Activated T-helper 17 cell treated with anti-CD3 and anti-CD28 coated beads, Interleukin-2, amount 50 U/mL, for 72 hours (primary cell): ENCODE measurements at regions not wholly inside any gene's neighbourhood (a gene's known extent, or its start where the extent isn't known, plus 50 kb on each side); places are given as distances from the start of the nearest gene placed in this dataset.
"Not testable (repeated sequence)": the region's sequence is repeated elsewhere in the genome, so short reads cannot be mapped to it uniquely, and the experiment has no call there.

Experiments used
- ATAC-seq: fragments of 150-1000 bp; cut with Tn5 transposase; replicated peaks from 2 replicates; pipeline ENCODE4 v1.10.0; 2021; ENCODE audit warnings: mild to moderate bottlenecking, moderate library complexity
- H3K27ac Mint-ChIP-seq: one replicate; pipeline ENCODE4 v1.8.0; 2022; ENCODE audit warnings: mixed read lengths
- H3K27me3 Mint-ChIP-seq: one replicate; pipeline ENCODE4 v1.8.0; 2022; ENCODE audit warnings: mixed read lengths
- H3K36me3 Mint-ChIP-seq: one replicate; pipeline ENCODE4 v1.8.0; 2022; ENCODE audit warnings: low read depth, mild to moderate bottlenecking, mixed read lengths
- H3K4me1 Mint-ChIP-seq: one replicate; pipeline ENCODE4 v1.8.0; 2022; ENCODE audit warnings: mixed read lengths
- H3K4me3 Mint-ChIP-seq: one replicate; pipeline ENCODE4 v1.8.0; 2022; ENCODE audit warnings: mild to moderate bottlenecking, mixed read lengths
- H3K9me3 Mint-ChIP-seq: one replicate; pipeline ENCODE4 v1.8.0; 2022; ENCODE audit warnings: mixed read lengths

DNA sequence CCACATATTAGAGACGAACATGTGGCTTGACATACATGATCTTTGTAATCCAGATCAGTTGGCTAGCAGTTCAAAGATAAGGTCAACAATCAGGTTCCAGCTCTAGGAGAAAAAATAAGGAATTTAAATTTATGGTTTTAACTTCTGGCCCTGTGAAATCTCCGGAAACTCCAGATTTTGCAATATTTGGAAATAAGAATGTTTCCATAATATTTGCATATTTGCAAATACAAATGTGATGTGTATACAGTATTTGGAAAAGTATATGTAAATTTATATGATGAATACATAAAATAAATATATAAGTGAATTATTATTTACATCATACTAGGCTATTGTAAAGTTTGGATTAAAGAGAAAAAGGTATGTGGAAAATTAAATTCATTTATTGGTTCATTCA, 97.1 kb downstream of the KCNJ2 start:
- H3K4me3 Mint-ChIP-seq: no peak overlapping the region
- no peaks in the 10 kb centered on the region for H3K36me3 Mint-ChIP-seq
- ATAC-seq: no peak
- peaks cover 4% of the 10 kb centered on the region for H3K27me3 Mint-ChIP-seq
- peaks cover 5% of the 10 kb centered on the region for H3K9me3 Mint-ChIP-seq
- no peaks in the 10 kb centered on the region for H3K4me1 Mint-ChIP-seq
- no peak overlapping the region for H3K27ac Mint-ChIP-seq

DNA sequence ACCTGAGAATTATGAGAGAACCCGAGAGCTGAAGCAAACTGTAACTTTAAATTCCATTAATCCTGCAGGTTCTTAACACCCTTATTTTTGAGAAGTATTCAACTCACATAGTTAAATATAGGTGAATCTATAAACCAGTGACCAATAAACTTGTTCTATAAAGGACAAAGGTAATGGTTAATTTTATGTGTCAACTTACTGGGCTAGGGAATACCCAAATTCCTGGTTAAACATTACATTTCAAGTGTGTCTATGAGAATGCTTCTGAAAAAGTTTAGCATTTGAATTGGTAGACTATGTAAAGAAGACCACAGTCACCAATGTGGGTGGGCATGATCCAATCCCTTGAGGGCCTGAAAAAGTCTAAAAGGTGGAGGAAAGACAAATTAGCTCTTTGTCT, 99.1 kb downstream of the KCNJ2 start:
- Mint-ChIP-seq H3K9me3 (peaks cover 5% of the 10 kb centered on the region), H3K27ac (no peak overlapping the region), H3K36me3 (no peaks in the 10 kb centered on the region), H3K4me3 (no peak overlapping the region), H3K4me1 (no peaks in the 10 kb centered on the region), H3K27me3 (peaks cover 4% of the 10 kb centered on the region)
- ATAC-seq: no peak

DNA sequence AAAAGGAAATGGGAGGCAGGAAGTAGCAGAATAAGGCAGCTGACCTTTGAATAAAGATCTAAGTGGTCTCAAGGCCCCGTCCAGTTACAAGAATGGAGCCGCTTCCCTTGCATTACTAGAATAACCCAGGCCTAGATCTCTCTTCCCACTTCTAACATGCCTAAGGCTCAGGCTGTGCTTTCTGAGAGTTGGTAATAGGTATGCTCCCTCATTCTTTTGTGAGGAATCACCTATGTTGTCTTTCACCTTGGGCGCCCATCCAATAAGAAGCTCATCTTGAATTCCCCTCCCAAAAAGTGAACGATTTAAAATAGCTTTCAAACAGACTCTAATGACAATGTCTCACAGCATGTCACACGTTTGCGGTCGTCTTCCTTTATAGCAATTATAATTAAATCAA, 101.2 kb downstream of the KCNJ2 start:
- no peaks in the 10 kb centered on the region for H3K36me3 Mint-ChIP-seq
- no peaks in the 10 kb centered on the region for H3K27me3 Mint-ChIP-seq
- no peak for ATAC-seq
- peaks cover 5% of the 10 kb centered on the region for H3K9me3 Mint-ChIP-seq
- H3K4me1 Mint-ChIP-seq: no peaks in the 10 kb centered on the region
- no peak overlapping the region for H3K27ac Mint-ChIP-seq
- H3K4me3 Mint-ChIP-seq: no peak overlapping the region

DNA sequence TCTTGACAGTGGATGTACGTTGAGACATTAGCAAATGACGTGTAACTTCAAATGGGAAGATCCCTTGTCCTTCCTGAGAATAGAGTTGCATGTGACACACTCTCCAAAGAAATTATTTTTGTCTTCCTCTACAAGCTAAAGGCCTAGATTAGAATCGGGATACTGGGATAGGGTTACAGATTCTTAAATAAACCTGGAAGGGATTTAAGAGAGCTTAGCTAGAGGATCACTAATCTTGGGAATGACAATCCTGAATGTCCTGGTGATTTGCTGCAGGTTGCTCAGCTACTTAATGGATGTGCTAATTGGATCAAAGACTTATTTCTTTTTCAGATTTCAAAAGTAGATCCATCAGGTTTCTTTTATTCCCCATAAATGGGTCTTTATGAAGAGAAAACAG, 101.9 kb downstream of the KCNJ2 start:
- H3K36me3 Mint-ChIP-seq: no peaks in the 10 kb centered on the region
- no peaks in the 10 kb centered on the region for H3K27me3 Mint-ChIP-seq
- H3K4me1 Mint-ChIP-seq: no peaks in the 10 kb centered on the region
- no peak overlapping the region for H3K27ac Mint-ChIP-seq
- H3K9me3 Mint-ChIP-seq: peaks cover 5% of the 10 kb centered on the region
- ATAC-seq: no peak
- H3K4me3 Mint-ChIP-seq: no peak overlapping the region

DNA sequence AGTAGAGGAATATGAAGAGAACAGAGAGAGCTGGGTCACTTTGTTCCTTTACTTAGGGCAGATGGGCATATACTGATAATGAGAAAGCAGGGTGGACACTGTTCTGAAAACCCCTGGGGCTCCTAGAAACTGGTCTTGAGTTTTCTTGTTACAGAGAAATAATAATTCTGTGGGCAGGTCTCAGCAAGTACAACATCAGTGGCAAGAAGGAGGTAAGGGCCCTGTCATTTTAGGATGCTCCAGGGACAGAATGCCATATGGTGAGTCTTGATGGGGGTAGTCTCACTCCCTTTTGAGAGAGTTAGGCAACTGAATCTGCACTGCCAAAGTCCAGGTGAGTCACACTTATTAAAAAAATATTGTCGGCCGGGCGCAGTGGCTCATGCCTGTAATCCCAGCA, 102.3 kb downstream of the KCNJ2 start:
- H3K36me3 Mint-ChIP-seq: no peaks in the 10 kb centered on the region
- H3K4me1 Mint-ChIP-seq: no peaks in the 10 kb centered on the region
- ATAC-seq: no peak
- H3K27me3 Mint-ChIP-seq: no peaks in the 10 kb centered on the region
- peaks cover 5% of the 10 kb centered on the region for H3K9me3 Mint-ChIP-seq
- no peak overlapping the region for H3K27ac Mint-ChIP-seq
- H3K4me3 Mint-ChIP-seq: no peak overlapping the region

DNA sequence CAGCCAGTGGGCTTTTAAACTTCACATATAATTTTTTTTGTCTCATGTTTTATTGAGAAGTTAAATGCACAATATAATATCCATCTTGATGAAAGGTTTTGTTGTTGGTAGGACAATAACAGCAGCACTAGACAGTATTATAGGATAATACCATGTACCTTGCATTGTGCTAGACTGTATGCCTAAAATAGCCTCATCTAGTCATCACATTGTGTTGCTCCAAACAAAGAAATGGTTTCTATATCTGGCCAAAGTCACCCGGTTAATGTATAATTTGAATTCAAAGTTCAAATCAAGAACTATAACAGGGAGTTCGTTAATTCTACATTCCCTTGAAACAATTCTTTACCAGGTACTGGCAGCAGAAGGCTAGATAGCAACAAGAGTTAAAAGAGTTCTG, 104.9 kb downstream of the KCNJ2 start:
- no peak for ATAC-seq
- Mint-ChIP-seq H3K36me3 (no peaks in the 10 kb centered on the region), H3K27me3 (peaks cover 3% of the 10 kb centered on the region), H3K27ac (no peak overlapping the region), H3K4me1 (no peaks in the 10 kb centered on the region), H3K9me3 (no peaks in the 10 kb centered on the region), H3K4me3 (no peak overlapping the region)

DNA sequence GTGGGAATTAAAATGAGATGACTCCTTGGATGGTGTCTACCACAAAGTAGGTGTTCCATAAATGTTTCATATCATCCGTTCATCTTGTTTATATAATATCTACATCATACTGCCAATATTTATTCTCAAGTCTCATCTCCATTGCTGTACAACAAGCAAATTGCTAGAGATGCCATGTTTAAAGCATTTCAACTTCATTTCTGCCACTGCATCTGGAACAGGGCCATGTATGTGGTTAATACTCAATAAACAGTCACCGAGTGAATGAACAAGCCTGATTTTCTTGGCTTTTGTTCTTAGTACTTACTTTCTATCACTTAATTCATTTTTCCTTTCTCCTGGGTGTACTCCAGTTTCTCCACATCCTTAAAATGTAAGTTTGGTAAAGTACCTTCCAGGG, 107.6 kb downstream of the KCNJ2 start:
- no peak for ATAC-seq
- peaks cover 3% of the 10 kb centered on the region for H3K27me3 Mint-ChIP-seq
- no peaks in the 10 kb centered on the region for H3K9me3 Mint-ChIP-seq
- no peak overlapping the region for H3K27ac Mint-ChIP-seq
- H3K4me1 Mint-ChIP-seq: no peaks in the 10 kb centered on the region
- no peaks in the 10 kb centered on the region for H3K36me3 Mint-ChIP-seq
- H3K4me3 Mint-ChIP-seq: no peak overlapping the region

DNA sequence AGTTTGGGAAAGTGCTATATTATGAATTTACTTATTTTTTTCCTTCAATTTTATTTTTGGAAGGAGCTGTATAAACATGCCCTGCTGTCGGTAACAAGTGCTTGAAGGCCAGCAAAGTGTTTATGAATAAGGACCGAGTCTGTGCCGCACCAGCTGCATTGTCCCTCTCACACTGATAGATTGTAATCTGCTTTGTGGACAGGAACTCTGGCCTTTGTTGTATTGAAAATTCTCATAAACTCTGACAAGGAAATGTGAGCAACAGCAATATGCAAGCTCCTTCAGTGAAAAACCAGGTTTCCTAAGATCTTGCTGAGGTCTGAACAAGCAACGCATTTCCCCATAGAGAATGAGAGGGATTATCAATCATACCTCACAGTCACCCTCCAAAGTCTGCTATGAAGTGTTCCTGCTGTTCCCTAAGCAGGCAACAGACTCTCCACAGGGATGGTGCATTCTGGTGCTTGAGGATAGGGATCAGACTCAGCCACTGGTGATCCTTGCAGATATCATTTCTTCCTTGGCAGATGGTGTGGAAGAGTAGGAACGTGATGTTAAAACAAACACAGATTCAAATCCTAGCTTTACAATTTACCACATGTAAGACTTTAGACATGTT, 109.6 kb downstream of the KCNJ2 start:
- H3K9me3 Mint-ChIP-seq: peaks cover 4% of the 10 kb centered on the region
- peaks cover 11% of the 10 kb centered on the region for H3K27me3 Mint-ChIP-seq
- H3K4me3 Mint-ChIP-seq: no peak overlapping the region
- no peak overlapping the region for H3K27ac Mint-ChIP-seq
- H3K36me3 Mint-ChIP-seq: no peaks in the 10 kb centered on the region
- no peak for ATAC-seq
- no peaks in the 10 kb centered on the region for H3K4me1 Mint-ChIP-seq

DNA sequence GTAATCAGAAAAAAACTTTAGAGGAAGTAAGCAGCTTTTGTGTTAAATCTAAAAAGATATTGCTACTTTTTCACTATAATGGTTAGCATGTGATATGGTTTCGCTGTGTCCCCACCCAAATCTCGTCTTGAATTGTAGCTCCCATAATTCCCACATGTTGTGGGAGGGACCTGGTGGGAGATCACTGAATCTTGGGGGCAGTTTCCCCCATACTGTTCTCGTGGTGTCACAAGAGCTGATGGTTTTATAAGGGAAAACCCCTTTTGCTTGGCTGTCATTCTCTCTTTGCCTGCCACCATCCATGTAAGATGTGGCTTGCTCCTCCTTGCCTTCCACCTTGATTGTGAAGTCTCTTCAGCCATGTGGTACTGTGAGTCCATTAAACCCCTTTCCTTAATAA, 117.1 kb downstream of the KCNJ2 start:
- ATAC-seq: no peak
- Mint-ChIP-seq H3K9me3 (peaks cover 7% of the 10 kb centered on the region), H3K4me1 (no peaks in the 10 kb centered on the region), H3K27ac (no peak overlapping the region), H3K27me3 (peaks cover 10% of the 10 kb centered on the region), H3K4me3 (no peak overlapping the region), H3K36me3 (no peaks in the 10 kb centered on the region)

DNA sequence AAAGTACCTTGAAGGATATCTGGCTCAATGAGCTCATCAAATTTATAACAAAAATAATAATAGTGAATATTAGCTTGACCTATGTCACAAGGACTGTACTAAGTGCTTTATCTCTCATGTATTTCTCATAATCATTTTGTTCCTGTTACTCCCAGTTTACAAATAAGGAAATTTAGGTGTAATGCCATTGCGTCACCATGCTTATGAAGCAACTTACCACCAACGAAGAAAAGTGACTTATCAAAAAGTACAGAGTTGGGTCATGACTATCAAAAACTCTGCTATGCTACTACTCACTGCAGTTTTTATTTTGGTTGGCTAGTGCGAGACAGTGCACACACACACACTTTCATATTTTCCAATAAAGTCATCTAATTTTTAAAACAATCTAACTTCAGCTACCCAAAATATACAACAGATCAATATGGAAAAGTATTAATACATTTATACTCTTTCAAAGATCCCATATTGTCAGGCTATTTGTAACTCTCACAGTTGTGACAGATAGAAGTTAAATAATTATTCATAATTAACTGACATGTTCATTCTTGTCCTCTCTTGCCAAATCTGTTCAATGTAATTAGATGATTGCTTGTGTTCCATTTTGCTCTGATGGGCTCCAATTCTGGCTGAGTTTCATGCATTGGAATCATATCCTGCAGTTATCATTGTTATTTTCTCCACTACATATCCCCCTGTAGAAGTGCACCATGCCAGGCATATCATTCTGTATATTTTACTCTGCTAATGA, 119.4 kb downstream of the KCNJ2 start:
- Mint-ChIP-seq H3K9me3 (peaks cover 3% of the 10 kb centered on the region), H3K27me3 (peaks cover 3% of the 10 kb centered on the region), H3K36me3 (no peaks in the 10 kb centered on the region), H3K27ac (no peak overlapping the region), H3K4me3 (no peak overlapping the region), H3K4me1 (no peaks in the 10 kb centered on the region)
- ATAC-seq: no peak

DNA sequence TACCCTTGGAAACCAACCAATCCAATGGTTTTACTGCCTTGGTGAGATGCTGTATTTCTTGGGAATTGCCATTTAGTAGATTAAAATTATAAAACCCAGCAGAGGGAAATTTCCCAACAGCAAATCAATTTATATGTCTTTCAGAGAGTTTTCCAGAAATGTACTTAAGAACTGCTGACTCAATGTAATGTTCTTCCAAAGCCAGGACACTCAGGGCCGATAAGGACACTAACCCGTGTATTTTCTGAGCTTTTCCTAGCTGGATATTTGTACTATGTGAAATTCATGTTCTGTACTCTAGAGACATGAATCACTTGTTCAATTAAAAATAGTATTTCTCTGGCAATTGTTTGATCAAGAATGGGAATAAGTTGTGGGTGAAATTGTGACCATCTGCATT, 121.4 kb downstream of the KCNJ2 start:
- H3K4me1 Mint-ChIP-seq: no peaks in the 10 kb centered on the region
- no peaks in the 10 kb centered on the region for H3K27me3 Mint-ChIP-seq
- H3K36me3 Mint-ChIP-seq: no peaks in the 10 kb centered on the region
- no peak for ATAC-seq
- H3K27ac Mint-ChIP-seq: no peak overlapping the region
- no peak overlapping the region for H3K4me3 Mint-ChIP-seq
- peaks cover 3% of the 10 kb centered on the region for H3K9me3 Mint-ChIP-seq

DNA sequence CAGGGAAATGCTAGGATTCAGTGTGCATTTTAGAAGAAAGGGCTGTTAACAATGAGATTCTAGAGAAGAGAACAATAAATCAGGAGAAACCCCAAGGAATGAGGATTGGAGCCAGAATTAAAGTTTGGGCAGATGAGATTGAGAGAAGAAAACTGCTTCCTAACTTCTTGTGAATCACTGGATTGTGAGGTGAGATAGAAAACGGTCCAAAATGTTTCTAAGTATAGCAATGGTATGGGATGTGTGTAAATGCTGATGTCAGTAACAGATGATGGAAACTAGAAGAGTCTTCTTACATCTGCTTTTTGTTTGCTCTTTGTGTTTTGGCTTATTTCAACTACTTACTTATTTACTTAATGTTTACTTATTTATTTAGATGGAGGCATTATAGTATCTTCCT, 123.0 kb downstream of the KCNJ2 start:
- H3K4me3 Mint-ChIP-seq: no peak overlapping the region
- no peak for ATAC-seq
- H3K9me3 Mint-ChIP-seq: no peaks in the 10 kb centered on the region
- no peaks in the 10 kb centered on the region for H3K36me3 Mint-ChIP-seq
- H3K27me3 Mint-ChIP-seq: no peaks in the 10 kb centered on the region
- no peak overlapping the region for H3K27ac Mint-ChIP-seq
- no peaks in the 10 kb centered on the region for H3K4me1 Mint-ChIP-seq

DNA sequence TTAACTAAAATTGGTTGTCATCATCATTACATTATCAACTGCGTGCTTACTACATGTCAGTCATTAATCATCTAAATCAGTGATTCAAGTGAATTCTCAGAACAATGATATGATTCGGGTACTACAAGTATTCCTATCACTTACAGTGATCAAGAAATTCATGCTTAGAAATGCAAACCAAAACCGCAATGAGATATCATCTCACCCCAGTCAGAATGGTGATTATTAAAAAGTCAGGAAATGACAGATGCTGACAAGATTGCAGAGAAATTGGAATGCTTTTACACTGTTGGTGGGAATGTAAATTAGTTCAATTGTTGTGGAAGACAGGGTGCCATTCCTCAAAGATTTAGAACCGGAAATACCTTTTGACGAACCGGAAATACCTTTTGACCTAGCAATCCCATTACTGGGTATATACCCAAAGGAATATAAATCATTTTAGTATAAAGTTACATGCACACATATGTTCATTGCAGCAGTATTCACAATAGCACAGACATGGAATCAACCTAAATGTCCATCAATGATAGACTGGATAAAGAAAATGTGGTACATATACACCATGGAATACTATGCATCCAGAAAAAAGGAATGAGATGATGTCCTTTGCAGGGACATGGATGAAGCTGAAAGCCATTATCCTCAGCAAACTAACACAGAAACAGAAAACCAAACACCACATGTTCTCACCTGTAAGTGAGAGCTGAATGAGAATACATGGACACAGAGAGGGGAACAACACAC, 124.4 kb downstream of the KCNJ2 start:
- not testable (repeated sequence) for H3K9me3 Mint-ChIP-seq, H3K4me3 Mint-ChIP-seq, H3K36me3 Mint-ChIP-seq, H3K4me1 Mint-ChIP-seq, H3K27ac Mint-ChIP-seq, ATAC-seq, H3K27me3 Mint-ChIP-seq

DNA sequence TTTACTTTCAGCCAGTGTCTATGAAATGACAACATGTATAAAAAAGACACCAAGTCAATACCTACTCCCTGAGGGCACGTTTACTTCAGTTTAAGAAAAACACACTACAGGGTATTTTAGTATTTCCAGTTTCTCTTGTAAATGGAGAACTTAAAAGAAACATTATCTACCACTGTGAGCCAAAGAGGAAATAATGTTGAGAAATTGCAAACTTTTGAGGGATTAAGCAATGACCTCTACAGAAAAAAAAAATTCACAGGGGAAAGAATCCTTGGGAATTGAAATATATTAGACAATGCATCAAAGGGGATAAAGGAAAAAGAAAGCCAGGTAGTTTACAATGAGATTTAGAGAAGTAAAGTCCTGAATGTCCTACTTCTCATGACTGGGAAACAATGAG, 126.0 kb downstream of the KCNJ2 start:
- ATAC-seq: no peak
- H3K27me3 Mint-ChIP-seq: no peaks in the 10 kb centered on the region
- peaks cover 7% of the 10 kb centered on the region for H3K4me1 Mint-ChIP-seq
- H3K36me3 Mint-ChIP-seq: no peaks in the 10 kb centered on the region
- no peak overlapping the region for H3K27ac Mint-ChIP-seq
- H3K9me3 Mint-ChIP-seq: peaks cover 7% of the 10 kb centered on the region
- H3K4me3 Mint-ChIP-seq: no peak overlapping the region

DNA sequence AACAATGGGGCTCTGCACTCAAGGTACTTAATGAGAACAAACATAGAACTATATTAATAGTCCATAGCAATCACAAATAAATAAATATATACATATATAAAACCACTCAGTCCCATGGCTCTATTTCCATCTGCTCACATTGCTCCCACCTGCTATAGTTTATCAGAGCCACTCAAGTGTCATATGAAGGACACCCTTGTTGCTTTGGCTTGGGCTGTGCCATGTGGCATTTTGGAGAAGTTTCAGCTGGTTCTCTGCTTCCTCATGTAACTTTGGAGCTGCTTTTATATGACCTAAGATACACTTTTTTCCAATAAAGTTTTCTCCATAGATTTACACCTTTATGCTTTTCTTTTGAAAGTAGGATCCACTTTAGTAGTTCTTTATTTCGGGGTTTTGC, 126.4 kb downstream of the KCNJ2 start:
- Mint-ChIP-seq H3K27ac (no peak overlapping the region), H3K4me3 (no peak overlapping the region), H3K9me3 (peaks cover 7% of the 10 kb centered on the region), H3K27me3 (no peaks in the 10 kb centered on the region), H3K4me1 (peaks cover 7% of the 10 kb centered on the region), H3K36me3 (no peaks in the 10 kb centered on the region)
- ATAC-seq: no peak
